SK-N-SH (cell line): ENCODE measurements at regions not wholly inside any gene's neighbourhood (a gene's known extent, or its start where the extent isn't known, plus 50 kb on each side); places are given as distances from the start of the nearest gene placed in this dataset.

Experiments used
- CTCF ChIA-PET: fragments of 300-600, 350-600 bp; formaldehyde crosslinking; extraction: SDS; loops from one replicate; lab custom pipeline; 2021; lab: Yijun Ruan, JAX
- POLR2A ChIA-PET: fragments of 350-600 bp; sonication (Branson Sonifier 250); formaldehyde crosslinking; extraction: SDS; loops from one replicate; lab custom pipeline; 2020; ENCODE audit warnings: antibody characterized with exemption, inconsistent platforms; lab: Yijun Ruan, JAX
- DNase-seq: peaks from one replicate; pipeline ENCODE4 v3.0.0; 2012
- H2AFZ ChIP-seq: fragments of 200-600 bp; sonication (generic); 2 replicates; pipeline ENCODE4 v1.8.1; 2016; ENCODE audit warnings: antibody characterized with exemption, mild to moderate bottlenecking, low read depth
- H3F3A ChIP-seq: fragments of 200-600 bp; sonication (generic); replicated peaks from 2 replicates; pipeline ENCODE3; 2016; ENCODE audit warnings: antibody characterized with exemption, mild to moderate bottlenecking; ENCODE audit not compliant: insufficient read depth
- H3K27ac ChIP-seq, 2 experiments: fragments of 200-500 bp in 1 of 2; fragments of 200-600 bp in 1 of 2; sonication (Bioruptor generic) in 1 of 2; sonication (generic), shearing (Covaris generic) in 1 of 2; 2 replicates each; pipeline versions ENCODE4 v1.5.1 to v1.6.1; 2014 to 2016; ENCODE audit warnings: low read depth in 2 of 2, inconsistent platforms in 1 of 2, low read length in 1 of 2, mild to moderate bottlenecking in 1 of 2, mixed read lengths in 1 of 2
- H3K27me3 ChIP-seq: fragments of 200-600 bp; sonication (generic), shearing (Covaris generic); 2 replicates; pipeline ENCODE4 v1.6.1; 2016; ENCODE audit warnings: mixed run types; ENCODE audit not compliant: insufficient read depth
- H3K36me3 ChIP-seq, 2 experiments: fragments of 200-500 bp in 1 of 2; fragments of 200-600 bp in 1 of 2; sonication (Bioruptor generic) in 1 of 2; sonication (generic) in 1 of 2; replicated peaks in 1 of 2; 2 replicates each; pipeline versions ENCODE3 to v1.5.1; 2014 to 2016; ENCODE audit warnings: low read length in 1 of 2, mild to moderate bottlenecking in 1 of 2; ENCODE audit not compliant: insufficient read depth in 2 of 2, control insufficient read depth in 1 of 2
- H3K4me1 ChIP-seq, 2 experiments: fragments of 200-500 bp in 1 of 2; fragments of 200-600 bp in 1 of 2; sonication (Bioruptor generic) in 1 of 2; sonication (generic), shearing (Covaris generic) in 1 of 2; 2 replicates each; pipeline versions ENCODE4 v1.5.1 to v1.6.1; 2014 to 2016; ENCODE audit warnings: low read depth in 1 of 2, low read length in 1 of 2, mixed run types in 1 of 2; ENCODE audit not compliant: insufficient read depth in 2 of 2, control insufficient read depth in 1 of 2
- H3K4me2 ChIP-seq: fragments of 200-600 bp; sonication (generic), shearing (Covaris generic); 2 replicates; pipeline ENCODE4 v1.6.1; 2017; ENCODE audit warnings: mixed run types
- H3K4me3 ChIP-seq, 2 experiments: fragments of 200-500 bp in 1 of 2; fragments of 200-600 bp in 1 of 2; sonication (Bioruptor generic) in 1 of 2; sonication (generic), shearing (Covaris generic) in 1 of 2; 2 replicates each; pipeline versions ENCODE4 v1.5.1 to v1.8.1; 2014 to 2016; ENCODE audit warnings: low read depth in 2 of 2, inconsistent platforms in 1 of 2, low read length in 1 of 2, mild to moderate bottlenecking in 1 of 2, mixed read lengths in 1 of 2, moderate library complexity in 1 of 2
- H3K79me2 ChIP-seq: fragments of 200-600 bp; sonication (generic); 2 replicates; pipeline ENCODE4 v1.8.1; 2017; ENCODE audit warnings: mild to moderate bottlenecking; ENCODE audit not compliant: insufficient read depth
- H3K9ac ChIP-seq: fragments of 200-600 bp; sonication (generic); 2 replicates; pipeline ENCODE4 v1.6.1; 2017; ENCODE audit warnings: mixed run types
- H3K9me2 ChIP-seq: fragments of 200-600 bp; sonication (generic); 2 replicates; pipeline ENCODE4 v1.6.1; 2017; ENCODE audit warnings: mixed run types
- H3K9me3 ChIP-seq: fragments of 200-600 bp; sonication (generic); 2 replicates; pipeline ENCODE4 v1.6.1; 2017; ENCODE audit warnings: mixed run types, mild to moderate bottlenecking, moderate library complexity
- H4K20me1 ChIP-seq: fragments of 200-600 bp; sonication (generic); 2 replicates; pipeline ENCODE4 v1.6.1; 2017; ENCODE audit warnings: mild to moderate bottlenecking, mixed run types; ENCODE audit not compliant: insufficient read depth
- ELF1 ChIP-seq: IDR thresholded peaks from 2 replicates; pipeline ENCODE4 v1.4.0; 2012
- EP300 ChIP-seq, 2 experiments: IDR thresholded peaks; 2 replicates each; pipeline versions ENCODE4 v1.4.0 to v1.6.1; 2012; ENCODE audit warnings: borderline replicate concordance in 1 of 2, low read depth in 1 of 2, low read length in 1 of 2
- EZH2phosphoT487 ChIP-seq: fragments of 200-600 bp; sonication (generic); IDR thresholded peaks from 2 replicates; pipeline ENCODE4 v1.6.1; 2017; ENCODE audit warnings: low read depth, mixed run types, mild to moderate bottlenecking, antibody characterized with exemption, moderate library complexity, borderline replicate concordance
- FOXJ3 ChIP-seq: sonication (generic); formaldehyde crosslinking; IDR thresholded peaks from 2 replicates; pipeline ENCODE4 v1.5.1; 2020; ENCODE audit warnings: mild to moderate bottlenecking, missing genetic modification reagents
- FOXM1 ChIP-seq: IDR thresholded peaks from 2 replicates; pipeline ENCODE4 v1.4.0; 2012; ENCODE audit warnings: low read depth, mild to moderate bottlenecking
- JUND ChIP-seq: IDR thresholded peaks from 2 replicates; pipeline ENCODE4 v1.4.0; 2012
- MXI1 ChIP-seq: IDR thresholded peaks from 2 replicates; pipeline ENCODE4 v1.6.1; 2012; ENCODE audit warnings: mild to moderate bottlenecking, low read depth, low read length, improper control_type of control experiment
- NFIC ChIP-seq: IDR thresholded peaks from 2 replicates; pipeline ENCODE4 v1.4.0; 2012; ENCODE audit warnings: borderline replicate concordance
- NRF1 ChIP-seq: IDR thresholded peaks from 2 replicates; pipeline ENCODE4 v1.6.1; 2012; ENCODE audit warnings: low read depth, mild to moderate bottlenecking, low read length
- POLR2AphosphoS5 ChIP-seq: IDR thresholded peaks from 2 replicates; pipeline ENCODE4 v1.6.1; 2012; ENCODE audit warnings: low read depth, low read length
- RAD21 ChIP-seq: IDR thresholded peaks from 2 replicates; pipeline ENCODE4 v1.6.1; 2012; ENCODE audit warnings: mild to moderate bottlenecking, low read length
- RFX5 ChIP-seq: IDR thresholded peaks from 2 replicates; pipeline ENCODE4 v1.6.1; 2012; ENCODE audit warnings: mild to moderate bottlenecking, improper control_type of control experiment, low read length
- SMC3 ChIP-seq: IDR thresholded peaks from 2 replicates; pipeline ENCODE4 v1.6.1; 2012; ENCODE audit warnings: low read depth, low read length, improper control_type of control experiment
- TAF1 ChIP-seq: IDR thresholded peaks from 2 replicates; pipeline ENCODE4 v1.6.1; 2012; ENCODE audit warnings: low read depth, mild to moderate bottlenecking, low read length, moderate library complexity, borderline replicate concordance
- TCF12 ChIP-seq: IDR thresholded peaks from 2 replicates; pipeline ENCODE4 v1.4.0; 2012
- TEAD4 ChIP-seq: IDR thresholded peaks from 2 replicates; pipeline ENCODE4 v1.4.0; 2012; ENCODE audit warnings: mild to moderate bottlenecking, borderline replicate concordance; ENCODE audit not compliant: insufficient read depth
- YY1 ChIP-seq: IDR thresholded peaks from 2 replicates; pipeline ENCODE4 v1.4.0; 2012; ENCODE audit warnings: low read depth, mild to moderate bottlenecking
- WGBS: methylation state at CpG from one replicate; pipeline ENCODE4 v1.1.6; 2017; ENCODE audit warnings: low lambda C conversion rate; 5-methylcytosine and 5-hydroxymethylcytosine counted together
- TF ChIP-seq, protein P1 (sequence below): IDR thresholded peaks from 2 replicates; pipeline ENCODE4; 2012

DNA sequence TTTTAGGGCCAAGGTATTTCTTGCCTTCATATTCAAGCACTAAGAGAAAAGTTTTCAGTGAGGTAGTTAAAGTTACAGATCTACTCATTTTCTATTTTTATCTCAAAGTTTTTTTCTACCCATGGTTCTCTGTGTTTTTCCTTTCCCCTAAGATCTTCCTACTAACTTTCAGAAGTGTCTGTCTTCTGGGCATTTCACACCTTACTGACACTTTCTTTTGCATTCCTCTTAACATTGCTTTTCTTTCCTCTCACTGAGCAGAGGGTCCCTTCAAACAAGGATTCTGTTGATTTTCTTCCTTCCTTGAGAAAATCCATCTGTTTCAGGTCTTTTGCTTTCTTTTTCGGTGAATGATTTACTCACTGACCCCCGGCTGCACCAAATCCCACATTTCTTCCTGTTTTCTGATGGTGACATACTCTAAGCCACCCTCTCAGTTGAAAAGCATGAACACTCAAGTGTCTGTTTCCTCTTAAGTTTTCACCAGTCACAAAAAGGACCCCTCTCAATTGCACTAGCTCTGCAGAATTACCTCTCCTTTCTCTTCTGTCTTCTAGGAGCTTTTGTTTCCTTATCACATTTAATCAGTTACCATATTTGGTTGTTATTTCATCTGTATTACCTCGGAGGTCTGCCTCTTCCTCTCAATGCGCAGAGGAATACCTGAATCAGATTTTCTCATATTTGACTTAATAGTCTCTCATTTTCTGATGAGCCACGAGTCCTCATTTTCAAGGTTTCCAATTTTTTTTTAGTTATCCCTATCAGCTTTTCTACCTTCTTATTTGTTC is 73.5 kb upstream of the RNF217 start:
- no peaks in the 10 kb centered on the region; the same call in 1 of the 2 replicates for H3K27me3 ChIP-seq
- no peaks in the 10 kb centered on the region for H3K9me2 ChIP-seq
- POLR2A ChIA-PET = no interaction called here
- no peak overlapping the region for H3K4me3 ChIP-seq
- DNase-seq = no peak
- H3K9ac ChIP-seq = no peak overlapping the region
- H3K79me2 ChIP-seq = no peaks in the 10 kb centered on the region
- TF ChIP-seq TEAD4 (no peak), RFX5 (no peak), MXI1 (no peak), SMC3 (no peak), NRF1 (no peak), YY1 (no peak), POLR2AphosphoS5 (no peak)
- TF ChIP-seq, all 33 proteins: peak for 0
- no peak overlapping the region for H2AFZ ChIP-seq
- 14% methylated on average over 5 of the region's 5 CpGs for WGBS
- CTCF ChIA-PET = no interaction called here
- no peaks in the 10 kb centered on the region for H3K9me3 ChIP-seq
- H3K4me2 ChIP-seq = no peak overlapping the region
- no peaks in the 10 kb centered on the region for H4K20me1 ChIP-seq
- no peaks in the 10 kb centered on the region for H3F3A ChIP-seq
- H3K36me3 ChIP-seq = no peaks in the 10 kb centered on the region
- H3K27ac ChIP-seq = no peak overlapping the region
- no peaks in the 10 kb centered on the region; a peak in 1 of 4 replicates for H3K4me1 ChIP-seq

DNA sequence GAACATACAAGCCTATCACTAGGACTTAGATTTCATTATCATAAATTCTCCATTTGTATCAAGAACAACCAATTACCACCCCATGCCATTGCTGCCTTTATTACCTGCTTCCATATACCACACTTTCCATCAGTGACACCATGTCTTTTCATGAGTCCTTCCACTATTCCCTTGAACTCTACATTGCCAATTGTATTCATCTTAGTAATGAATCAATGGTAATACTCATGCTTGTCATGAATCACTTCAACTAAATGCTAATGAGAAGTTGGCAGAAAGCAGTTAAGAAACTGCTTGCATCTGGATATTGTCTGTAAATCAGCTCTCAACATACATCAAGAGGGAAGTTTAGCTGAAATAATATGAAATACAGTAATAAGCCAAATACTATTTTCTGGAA is 61.2 kb upstream of the RNF217 start:
- H3K9me3 ChIP-seq = no peaks in the 10 kb centered on the region
- H3K9me2 ChIP-seq = no peaks in the 10 kb centered on the region
- H3K79me2 ChIP-seq = no peaks in the 10 kb centered on the region
- no peaks in the 10 kb centered on the region for H3F3A ChIP-seq
- no peaks in the 10 kb centered on the region for H4K20me1 ChIP-seq
- ChIA-PET POLR2A (no interaction called here), CTCF (no interaction called here)
- H2AFZ ChIP-seq = no peak overlapping the region
- no peaks in the 10 kb centered on the region for H3K36me3 ChIP-seq
- H3K27me3 ChIP-seq = no peaks in the 10 kb centered on the region; the same call in 1 of the 2 replicates
- no peak for DNase-seq
- TF ChIP-seq TAF1 (no peak), ELF1 (no peak), SMC3 (no peak), EP300 (IDR thresholded peaks at IDR 0.05; ENCODE audit: borderline replicate concordance in 1 of 2, low read depth in 1 of 2, low read length in 1 of 2) (no peak), RAD21 (no peak), RFX5 (no peak), JUND (no peak), FOXM1 (no peak), YY1 (no peak), FOXJ3 (CRISPR knock-in tag) (no peak), NFIC (no peak), EZH2phosphoT487 (no peak), TCF12 (no peak), TEAD4 (no peak)
- TF ChIP-seq, protein P1, sequence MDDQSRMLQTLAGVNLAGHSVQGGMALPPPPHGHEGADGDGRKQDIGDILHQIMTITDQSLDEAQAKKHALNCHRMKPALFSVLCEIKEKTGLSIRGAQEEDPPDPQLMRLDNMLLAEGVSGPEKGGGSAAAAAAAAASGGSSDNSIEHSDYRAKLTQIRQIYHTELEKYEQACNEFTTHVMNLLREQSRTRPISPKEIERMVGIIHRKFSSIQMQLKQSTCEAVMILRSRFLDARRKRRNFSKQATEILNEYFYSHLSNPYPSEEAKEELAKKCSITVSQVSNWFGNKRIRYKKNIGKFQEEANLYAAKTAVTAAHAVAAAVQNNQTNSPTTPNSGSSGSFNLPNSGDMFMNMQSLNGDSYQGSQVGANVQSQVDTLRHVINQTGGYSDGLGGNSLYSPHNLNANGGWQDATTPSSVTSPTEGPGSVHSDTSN = no peak
- H3K4me2 ChIP-seq = no peak overlapping the region
- no peak overlapping the region for H3K27ac ChIP-seq
- H3K4me3 ChIP-seq = no peak overlapping the region
- H3K9ac ChIP-seq = no peak overlapping the region
- no peaks in the 10 kb centered on the region for H3K4me1 ChIP-seq
